Right lung (tissue), 2 donors: ENCODE measurements at regions not wholly inside any gene's neighbourhood (a gene's known extent, or its start where the extent isn't known, plus 50 kb on each side); places are given as distances from the start of the nearest gene placed in this dataset.

Experiments used
- DNase-seq, 2 donors: peaks; one replicate each; pipeline ENCODE4 v3.0.0-alpha.2; 2013

- DNase-seq = peak; percentile 6 to 8
Measured at GRCh38 chr11:79973721-79974617, 533.1 kb upstream of the TENM4 start.

- no peak for DNase-seq
Measured at GRCh38 chr11:79971255-79971654, 530.4 kb upstream of the TENM4 start.

- DNase-seq = no peak
Measured at GRCh38 chr11:79966592-79966991, 525.8 kb upstream of the TENM4 start.

- DNase-seq = no peak
Measured at GRCh38 chr11:79963856-79964645, 523.2 kb upstream of the TENM4 start.

GRCh38 chr11:79960461-79960860 lies 519.6 kb upstream of the TENM4 start:
- no peak for DNase-seq

GRCh38 chr11:79959318-79959717 lies 518.5 kb upstream of the TENM4 start:
- no peak for DNase-seq

- no peak for DNase-seq
Measured at GRCh38 chr11:79957702-79958101, 516.9 kb upstream of the TENM4 start.

GRCh38 chr11:79956061-79956460 lies 515.2 kb upstream of the TENM4 start:
- DNase-seq = no peak

- DNase-seq = no peak
Measured at GRCh38 chr11:79953629-79954028, 512.8 kb upstream of the TENM4 start.

- DNase-seq = no peak
Measured at GRCh38 chr11:79950741-79951140, 509.9 kb upstream of the TENM4 start.

- DNase-seq = no peak
Measured at GRCh38 chr11:79950172-79950571, 509.3 kb upstream of the TENM4 start.

- DNase-seq = no peak
Measured at GRCh38 chr11:79949574-79949973, 508.7 kb upstream of the TENM4 start.

GRCh38 chr11:79942646-79943045 lies 501.8 kb upstream of the TENM4 start:
- no peak for DNase-seq

GRCh38 chr11:79942090-79942489 lies 501.3 kb upstream of the TENM4 start:
- DNase-seq = no peak

- DNase-seq = no peak
Measured at GRCh38 chr11:79940974-79941735, 500.3 kb upstream of the TENM4 start.

GRCh38 chr11:79940165-79940564 lies 499.3 kb upstream of the TENM4 start:
- no peak for DNase-seq

- no peak for DNase-seq
Measured at GRCh38 chr11:79939111-79939510, 498.3 kb upstream of the TENM4 start.

GRCh38 chr11:79937676-79938334 lies 497.0 kb upstream of the TENM4 start:
- no peak for DNase-seq

GRCh38 chr11:79932612-79933011 lies 491.8 kb upstream of the TENM4 start:
- no peak for DNase-seq

GRCh38 chr11:79931692-79932091 lies 490.9 kb upstream of the TENM4 start:
- DNase-seq = no peak

- no peak for DNase-seq
Measured at GRCh38 chr11:79926707-79927106, 485.9 kb upstream of the TENM4 start.

- no peak for DNase-seq
Measured at GRCh38 chr11:79925570-79925969, 484.7 kb upstream of the TENM4 start.
